Endothelial cell of umbilical vein (primary cell): ENCODE measurements at regions not wholly inside any gene's neighbourhood (a gene's known extent, or its start where the extent isn't known, plus 50 kb on each side); places are given as distances from the start of the nearest gene placed in this dataset.

ENCODE experiments used
- BruUV-seq: library from RNA; stranded (reverse); fragments of 400-500 nt; replicated peaks from 2 replicates; lab custom pipeline; 2021; lab: Mats Ljungman, UMichigan
- CTCF ChIA-PET: fragments of 300-600, 350-600 bp; sonication (Branson Sonifier 250); formaldehyde crosslinking; loops from one replicate; lab custom pipeline; 2021; ENCODE audit warnings: antibody characterized with exemption, inconsistent platforms; lab: Charles Lee
- POLR2A ChIA-PET: fragments of 300-600, 350-600 bp; sonication (Branson Sonifier 250); formaldehyde crosslinking; loops from one replicate; lab custom pipeline; 2021; ENCODE audit warnings: antibody characterized with exemption, inconsistent platforms; lab: Charles Lee
- DNase-seq: peaks from one replicate; pipeline ENCODE4 v3.0.0-alpha.2; 2011; ENCODE audit warnings: low read depth, low spot score
- FAIRE-seq: peaks from 2 replicates; lab custom pipeline; 2011; peaks lifted over from hg19 to GRCh38; lab: Jason Lieb, UNC
- H2AFZ ChIP-seq: 2 replicates; pipeline ENCODE4 v1.6.0; 2012; ENCODE audit warnings: low read depth, low read length, control low read depth, inconsistent platforms
- H3K27ac ChIP-seq: 2 replicates; pipeline ENCODE4 v1.5.1; 2011; ENCODE audit warnings: low read depth, mild to moderate bottlenecking, control low read depth, low read length, moderate library complexity; ENCODE audit not compliant: insufficient read depth
- H3K27me3 ChIP-seq, 2 experiments: 2 replicates each; pipeline versions ENCODE4 v1.6.0 to v1.6.1; 2011; ENCODE audit warnings: low read length in 2 of 2, mixed read lengths in 1 of 2; ENCODE audit not compliant: control insufficient read depth in 2 of 2, insufficient read depth in 2 of 2
- H3K36me3 ChIP-seq, 2 experiments: 2 replicates in 1 of 2; 3 replicates in 1 of 2; pipeline ENCODE4 v1.5.1; 2011; ENCODE audit warnings: low read length in 2 of 2, mild to moderate bottlenecking in 1 of 2, moderate library complexity in 1 of 2; ENCODE audit not compliant: control insufficient read depth in 2 of 2, insufficient read depth in 2 of 2; ENCODE audit errors: extremely low read depth in 1 of 2
- H3K4me1 ChIP-seq: 3 replicates; pipeline ENCODE4 v1.5.1; 2011; ENCODE audit warnings: mild to moderate bottlenecking, low read length; ENCODE audit not compliant: control insufficient read depth, insufficient read depth; ENCODE audit errors: extremely low read depth
- H3K4me2 ChIP-seq: 2 replicates; pipeline ENCODE4 v1.6.1; 2011; ENCODE audit warnings: low read length, control low read depth, mixed read lengths; ENCODE audit not compliant: insufficient read depth
- H3K4me3 ChIP-seq, 3 experiments: fragments of 200-600 bp in 1 of 3; sonication (generic), shearing (Covaris generic) in 1 of 3; replicated peaks in 1 of 3; 2 replicates each; pipeline ENCODE4 v1.5.1; 2011 to 2016; ENCODE audit warnings: control low read depth in 3 of 3, low read length in 3 of 3, mild to moderate bottlenecking in 2 of 3, inconsistent platforms in 1 of 3, low read depth in 1 of 3, moderate library complexity in 1 of 3; ENCODE audit not compliant: insufficient read depth in 1 of 3
- H3K79me2 ChIP-seq: 2 replicates; pipeline ENCODE4 v1.6.0; 2012; ENCODE audit warnings: low read length, inconsistent platforms; ENCODE audit not compliant: control insufficient read depth, insufficient read depth
- H3K9ac ChIP-seq: replicated peaks from 2 replicates; pipeline ENCODE3; 2011; ENCODE audit warnings: low read length, control low read depth; ENCODE audit not compliant: insufficient read depth; ENCODE audit errors: extremely low read depth
- H3K9me1 ChIP-seq: replicated peaks from 3 replicates; pipeline ENCODE4 v1.6.0; 2011; ENCODE audit warnings: mild to moderate bottlenecking, low read length; ENCODE audit not compliant: control insufficient read depth, insufficient read depth; ENCODE audit errors: extremely low read depth
- H3K9me3 ChIP-seq: replicated peaks from 2 replicates; pipeline ENCODE4 v1.5.1; 2012; ENCODE audit warnings: low read length, inconsistent platforms; ENCODE audit not compliant: control insufficient read depth, insufficient read depth
- H4K20me1 ChIP-seq: replicated peaks from 2 replicates; pipeline ENCODE3; 2011; ENCODE audit warnings: mild to moderate bottlenecking, low read length; ENCODE audit not compliant: control insufficient read depth, insufficient read depth; ENCODE audit errors: extremely low read depth
- EZH2 ChIP-seq: IDR thresholded peaks from 2 replicates; pipeline ENCODE4 v1.6.1; 2012; ENCODE audit warnings: borderline replicate concordance, low read depth, mild to moderate bottlenecking, moderate library complexity, low read length, inconsistent platforms; ENCODE audit not compliant: severe bottlenecking
- FOS ChIP-seq: IDR thresholded peaks from 2 replicates; pipeline ENCODE4 v1.6.1; 2011; ENCODE audit warnings: mild to moderate bottlenecking, low read length, moderate library complexity, borderline replicate concordance; ENCODE audit not compliant: insufficient read depth
- GATA2 ChIP-seq: IDR thresholded peaks from 2 replicates; pipeline ENCODE4 v1.7.0; 2011; ENCODE audit warnings: low read depth, mild to moderate bottlenecking, moderate library complexity, mixed read lengths, low read length; ENCODE audit not compliant: insufficient read length, insufficient read depth
- JUN ChIP-seq: IDR thresholded peaks from 2 replicates; pipeline ENCODE4 v1.6.1; 2011; ENCODE audit warnings: borderline replicate concordance, low read depth; ENCODE audit not compliant: insufficient read length, insufficient read depth
- MAX ChIP-seq: IDR thresholded peaks from 2 replicates; pipeline ENCODE4 v1.6.1; 2011; ENCODE audit not compliant: insufficient read depth, insufficient read length
- MYC ChIP-seq: IDR thresholded peaks from one replicate; pipeline ENCODE4 v1.6.1; 2011; ENCODE audit warnings: mild to moderate bottlenecking, low read depth, low read length
- POLR2A ChIP-seq: IDR thresholded peaks from 2 replicates; pipeline ENCODE4 v1.6.1; 2012; ENCODE audit warnings: low read depth, mild to moderate bottlenecking, control low read depth, low read length
- POLR2AphosphoS5 ChIP-seq: IDR thresholded peaks from 2 replicates; pipeline ENCODE4 v1.6.1; 2012; ENCODE audit warnings: low read depth, mild to moderate bottlenecking, control low read depth, low read length, moderate library complexity; ENCODE audit not compliant: insufficient read depth
- dilution Hi-C: fragments of 300-500 bp; cut with MboI; formaldehyde crosslinking; loops from one replicate; pipeline ENCODE4 v1.15.0; 2019; ENCODE audit warnings: low sequenced_read_pairs; ENCODE audit not compliant: extremely low pct_ligation_motif_present
- intact Hi-C: fragments of 100-400 bp; cut with micrococcal nuclease; formaldehyde crosslinking; loops from one replicate; pipeline ENCODE4 v1.10.0; 2022
- TF ChIP-seq, protein P1 (sequence below), 2 donors: IDR thresholded peaks; 1 replicate in 1 of 2; 2 replicates in 1 of 2; pipeline ENCODE4 v1.5.1; 2011; ENCODE audit warnings: low read length in 2 of 2, mild to moderate bottlenecking in 2 of 2, moderate library complexity in 2 of 2, control low read depth in 1 of 2, inconsistent platforms in 1 of 2, low read depth in 1 of 2; ENCODE audit not compliant: insufficient read depth in 1 of 2; ENCODE audit errors: extremely low read depth in 1 of 2

GRCh38 chr5:20088361-20088760 is 100.4 kb upstream of the CDH18 start:
- TF ChIP-seq JUN (no peak), POLR2AphosphoS5 (no peak), FOS (no peak), MAX (no peak), GATA2 (no peak), POLR2A (no peak), MYC (no peak), EZH2 (no peak)
- TF ChIP-seq, protein P1, sequence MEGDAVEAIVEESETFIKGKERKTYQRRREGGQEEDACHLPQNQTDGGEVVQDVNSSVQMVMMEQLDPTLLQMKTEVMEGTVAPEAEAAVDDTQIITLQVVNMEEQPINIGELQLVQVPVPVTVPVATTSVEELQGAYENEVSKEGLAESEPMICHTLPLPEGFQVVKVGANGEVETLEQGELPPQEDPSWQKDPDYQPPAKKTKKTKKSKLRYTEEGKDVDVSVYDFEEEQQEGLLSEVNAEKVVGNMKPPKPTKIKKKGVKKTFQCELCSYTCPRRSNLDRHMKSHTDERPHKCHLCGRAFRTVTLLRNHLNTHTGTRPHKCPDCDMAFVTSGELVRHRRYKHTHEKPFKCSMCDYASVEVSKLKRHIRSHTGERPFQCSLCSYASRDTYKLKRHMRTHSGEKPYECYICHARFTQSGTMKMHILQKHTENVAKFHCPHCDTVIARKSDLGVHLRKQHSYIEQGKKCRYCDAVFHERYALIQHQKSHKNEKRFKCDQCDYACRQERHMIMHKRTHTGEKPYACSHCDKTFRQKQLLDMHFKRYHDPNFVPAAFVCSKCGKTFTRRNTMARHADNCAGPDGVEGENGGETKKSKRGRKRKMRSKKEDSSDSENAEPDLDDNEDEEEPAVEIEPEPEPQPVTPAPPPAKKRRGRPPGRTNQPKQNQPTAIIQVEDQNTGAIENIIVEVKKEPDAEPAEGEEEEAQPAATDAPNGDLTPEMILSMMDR (IDR thresholded peaks at IDR 0.05; ENCODE audit: extremely low read depth in 1 of 2, insufficient read depth in 1 of 2, low read depth in 1 of 2, low read length in 2 of 2), result no peak
- no TSS peak for BruUV-seq
- H3K9me1 ChIP-seq, result no peaks in the 10 kb centered on the region
- DNase-seq (no peak), FAIRE-seq (no peak)
- H3K9ac ChIP-seq, result no peak overlapping the region
- no peaks in the 10 kb centered on the region for H4K20me1 ChIP-seq
- intact Hi-C loops (no loop called here), dilution Hi-C loops (no loop called here)
- peaks cover 2% of the 10 kb centered on the region for H3K9me3 ChIP-seq
- H3K27me3 ChIP-seq, result no peaks in the 10 kb centered on the region
- no peak overlapping the region for H3K27ac ChIP-seq
- CTCF ChIA-PET, result no interaction called here
- no peaks in the 10 kb centered on the region for H3K36me3 ChIP-seq
- H3K79me2 ChIP-seq, result no peaks in the 10 kb centered on the region
- H2AFZ ChIP-seq, result no peak overlapping the region
- H3K4me3 ChIP-seq, result no peak overlapping the region
- POLR2A ChIA-PET, result no interaction called here
- no peak overlapping the region for H3K4me2 ChIP-seq
- no peaks in the 10 kb centered on the region for H3K4me1 ChIP-seq
